ENCODE measurements at regions not wholly inside any gene's neighbourhood (a gene's known extent, or its start where the extent isn't known, plus 50 kb on each side); places are given as distances from the start of the nearest gene placed in this dataset.

- no peak overlapping the region for H3K9ac ChIP-seq (ENCODE audit: insufficient read depth in 1 of 2, low read depth in 2 of 2, low read length in 2 of 2)
- no peaks in the 10 kb centered on the region for H3K9me1 ChIP-seq (ENCODE audit: control insufficient read depth, insufficient read depth, low read length)
- no peaks in the 10 kb centered on the region for H3K36me3 ChIP-seq (ENCODE audit: control insufficient read depth, insufficient read depth, low read length)
- H3K4me2 ChIP-seq (ENCODE audit: insufficient read depth, low read length), result no peak overlapping the region
- H2AFZ ChIP-seq (ENCODE audit: low read depth, low read length), result no peak overlapping the region
- no peaks in the 10 kb centered on the region for H3K79me2 ChIP-seq (ENCODE audit: control insufficient read depth, insufficient read depth, low read length)
- in situ Hi-C loops (cut with MboI) (no loop called here), intact Hi-C loops (cut with micrococcal nuclease) (no loop called here)
- no peaks in the 10 kb centered on the region for H3K27me3 ChIP-seq (ENCODE audit: control insufficient read depth in 2 of 2, insufficient read depth in 2 of 2, low read length in 2 of 2)
- WGBS (ENCODE audit: insufficient coverage, low coverage, missing lambda C conversion rate), result under 1% methylated on average over 7 of the region's 7 CpGs
- CTCF ChIA-PET (ENCODE audit: low intra/inter-chr PET ratio), result no interaction called here
- DNase-seq (ENCODE audit: extremely low read depth in 1 of 4, low spot score in 3 of 4), result no peak
- H3K27ac ChIP-seq (ENCODE audit: extremely low read depth, low read depth, low read length), result no peak overlapping the region
- TF ChIP-seq HOXB6 (CRISPR knock-in tag; IDR thresholded peaks at IDR 0.05; ENCODE audit: borderline replicate concordance) (no peak), PBX2 (CRISPR knock-in tag; IDR thresholded peaks at IDR 0.05; ENCODE audit: low read depth) (no peak), PBX2 (tag; conservative IDR thresholded peaks at IDR 0.05; ENCODE audit: low read depth) (no peak), RFX1 (IDR thresholded peaks at IDR 0.05) (no peak), RUNX1 (IDR thresholded peaks at IDR 0.05; ENCODE audit: low read depth) (no peak)
- no peaks in the 10 kb centered on the region for H4K20me1 ChIP-seq (replicated peaks; ENCODE audit: control insufficient read depth, insufficient read depth, low read length)
- no peaks in the 10 kb centered on the region for H3K4me1 ChIP-seq (replicated peaks in 1 of 2; ENCODE audit: control insufficient read depth in 2 of 2, insufficient read depth in 2 of 2, low read length in 2 of 2)
- no peak for ATAC-seq
- no peak overlapping the region for H3K4me3 ChIP-seq
- no peaks in the 10 kb centered on the region for H3K9me3 ChIP-seq (replicated peaks; ENCODE audit: control insufficient read depth, insufficient read depth, low read depth, low read length)
- POLR2A ChIA-PET, result no interaction called here
- BruUV-seq (replicated peaks), result no TSS peak
- no peak for FAIRE-seq
Measured at GRCh38 chr2:75327334-75327733, 128.0 kb upstream of the TACR1 start.

Data from K562 (cell line).